A673 (cell line): ENCODE measurements at regions not wholly inside any gene's neighbourhood (a gene's known extent, or its start where the extent isn't known, plus 50 kb on each side); places are given as distances from the start of the nearest gene placed in this dataset.
"Not testable (repeated sequence)": the region's sequence is repeated elsewhere in the genome, so short reads cannot be mapped to it uniquely, and the experiment has no call there.

Experiments
- BruUV-seq: library from RNA; stranded (reverse); fragments of 400-500 nt; replicated peaks from 2 replicates; lab custom pipeline; 2021; lab: Mats Ljungman, UMichigan
- CTCF ChIA-PET: fragments of 300-600 bp; sonication (Branson Sonifier 250); formaldehyde crosslinking; loops from one replicate; lab custom pipeline; 2022; ENCODE audit warnings: antibody characterized with exemption; lab: Charles Lee
- POLR2A ChIA-PET: fragments of 300-600 bp; sonication (Branson Sonifier 250); formaldehyde crosslinking; loops from one replicate; lab custom pipeline; 2022; ENCODE audit warnings: antibody characterized with exemption; ENCODE audit not compliant: low non-redundant PET; lab: Charles Lee
- DNase-seq: peaks from one replicate; pipeline ENCODE4 v3.0.0-alpha.2; 2015; ENCODE audit warnings: low spot score
- H3K27ac ChIP-seq: fragments of 200-600 bp; sonication (generic); 2 replicates; pipeline ENCODE4 v1.5.1; 2016; ENCODE audit warnings: mixed run types, low read depth, mild to moderate bottlenecking, mixed read lengths, antibody characterized with exemption, low read length; ENCODE audit not compliant: poor library complexity, severe bottlenecking
- H3K27me3 ChIP-seq: fragments of 200-600 bp; sonication (generic); replicated peaks from 2 replicates; pipeline ENCODE4 v1.6.1; 2017; ENCODE audit warnings: mixed run types, low read depth, mild to moderate bottlenecking, mixed read lengths, antibody characterized with exemption, low read length; ENCODE audit not compliant: insufficient read depth, poor library complexity
- H3K36me3 ChIP-seq: fragments of 200-600 bp; sonication (generic); 2 replicates; pipeline ENCODE4 v1.6.1; 2016; ENCODE audit warnings: mixed run types, mild to moderate bottlenecking, mixed read lengths, antibody characterized with exemption, low read length; ENCODE audit not compliant: insufficient read depth, poor library complexity, severe bottlenecking
- H3K4me1 ChIP-seq: fragments of 200-600 bp; sonication (generic); 2 replicates; pipeline ENCODE4 v1.6.1; 2017; ENCODE audit warnings: mixed run types, mild to moderate bottlenecking, mixed read lengths, antibody characterized with exemption, low read length; ENCODE audit not compliant: insufficient read depth, poor library complexity, severe bottlenecking
- H3K4me3 ChIP-seq: fragments of 200-600 bp; sonication (generic); 2 replicates; pipeline ENCODE4 v1.5.1; 2016; ENCODE audit warnings: low read depth, mixed run types, mild to moderate bottlenecking, mixed read lengths, low read length; ENCODE audit not compliant: poor library complexity, severe bottlenecking
- H3K9me3 ChIP-seq: fragments of 200-600 bp; sonication (generic); 2 replicates; pipeline ENCODE4 v1.6.1; 2016; ENCODE audit warnings: mixed run types, low read depth, mild to moderate bottlenecking, mixed read lengths, antibody characterized with exemption, low read length; ENCODE audit not compliant: poor library complexity, severe bottlenecking
- CTCF ChIP-seq: fragments of 300-800, 200-600 bp; sonication (generic); conservative IDR thresholded peaks from 2 replicates; pipeline ENCODE4 v1.5.1; 2017; ENCODE audit warnings: low read depth, mild to moderate bottlenecking, antibody characterized with exemption, low read length, moderate library complexity, mixed read lengths
- EZH2 ChIP-seq: fragments of 200-600 bp; sonication (generic); IDR thresholded peaks from 2 replicates; pipeline ENCODE4 v1.6.1; 2017; ENCODE audit warnings: borderline replicate concordance, low read depth, mild to moderate bottlenecking, mixed read lengths, antibody characterized with exemption, low read length; ENCODE audit not compliant: poor library complexity, severe bottlenecking
- intact Hi-C: fragments of 100-400 bp; cut with micrococcal nuclease; formaldehyde crosslinking; loops from one replicate; pipeline ENCODE4 v1.10.0; 2022; ENCODE audit not compliant: unreplicated experiment

DNA sequence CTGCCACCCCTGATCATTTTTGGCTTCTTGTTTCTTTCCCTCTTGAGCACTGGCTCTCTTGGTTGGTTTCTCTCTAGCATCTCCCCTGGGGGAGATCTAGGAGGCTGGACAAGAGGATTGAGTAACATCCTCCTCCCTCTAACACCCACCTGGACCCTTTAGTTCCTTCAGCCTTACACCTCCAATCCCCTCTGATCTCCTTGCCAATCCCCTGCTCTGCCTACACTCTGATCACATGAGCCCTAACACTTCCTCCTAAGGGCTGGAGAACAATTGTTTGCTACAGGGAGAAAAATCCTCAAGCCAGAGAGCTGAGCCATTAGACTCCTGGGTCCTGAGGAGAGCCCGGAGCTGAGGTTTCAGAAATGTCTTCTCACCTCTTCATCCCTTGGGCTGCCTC lies 65.9 kb upstream of the ADGRL1 start:
- ChIA-PET CTCF (no interaction called here), POLR2A (no interaction called here)
- BruUV-seq: no TSS peak
- no peak for TF ChIP-seq EZH2
- no peak for TF ChIP-seq CTCF
- Histone ChIP-seq H3K4me3 (no peak overlapping the region), H3K27me3 (no peaks in the 10 kb centered on the region), H3K9me3 (no peaks in the 10 kb centered on the region), H3K27ac (no peak overlapping the region), H3K36me3 (no peaks in the 10 kb centered on the region), H3K4me1 (no peaks in the 10 kb centered on the region)
- intact Hi-C loops: no loop called here
- no peak for DNase-seq

DNA sequence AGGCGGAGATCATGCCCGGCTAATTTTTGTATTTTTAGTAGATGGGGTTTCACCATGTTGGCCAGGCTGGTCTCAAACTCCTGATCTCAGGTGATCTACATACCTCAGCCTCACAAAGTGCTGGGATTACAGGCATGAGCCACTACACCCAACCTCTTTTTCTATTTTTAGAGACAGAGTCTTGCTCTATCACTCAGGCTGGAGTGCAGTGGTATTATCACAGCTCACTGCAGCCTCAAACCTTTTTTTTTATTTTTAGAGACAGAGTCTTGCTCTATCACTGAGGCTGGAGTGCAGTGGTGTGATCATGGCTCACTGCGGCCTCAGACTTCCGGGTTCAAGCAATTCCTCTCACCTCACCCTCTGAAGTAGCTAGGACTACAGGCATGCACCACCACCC lies 64.6 kb upstream of the ADGRL1 start:
- H3K4me1 ChIP-seq, H3K27ac ChIP-seq, H3K4me3 ChIP-seq, intact Hi-C loops, CTCF ChIA-PET, H3K27me3 ChIP-seq, BruUV-seq, H3K9me3 ChIP-seq, POLR2A ChIA-PET, DNase-seq, H3K36me3 ChIP-seq: not testable (repeated sequence)

DNA sequence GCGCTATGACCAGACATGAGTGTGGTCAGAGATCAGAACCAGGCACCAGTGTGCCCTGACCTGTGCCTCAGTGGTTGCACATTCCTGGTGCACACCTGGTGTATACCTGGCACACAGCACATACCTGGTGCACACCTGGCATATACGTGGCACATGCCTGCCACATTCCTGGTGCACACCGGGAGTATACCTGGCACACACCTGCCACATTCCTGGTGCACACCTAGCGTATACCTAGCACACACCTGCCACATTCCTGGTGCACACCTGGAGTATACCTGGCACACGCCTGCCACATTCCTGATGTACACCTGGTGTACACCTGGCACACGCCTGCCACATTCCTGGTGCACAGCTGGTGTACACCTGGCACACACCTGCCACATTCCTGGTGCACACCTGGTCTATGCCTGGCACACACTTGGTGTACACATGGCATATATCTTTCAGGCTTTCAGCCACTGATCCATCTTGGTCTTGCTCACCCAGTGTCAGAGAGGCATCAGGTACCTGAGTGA lies 61.3 kb upstream of the ADGRL1 start:
- no peak overlapping the region for H3K27ac ChIP-seq
- H3K4me3 ChIP-seq: no peak overlapping the region
- BruUV-seq: no TSS peak
- H3K36me3 ChIP-seq: no peaks in the 10 kb centered on the region
- H3K9me3 ChIP-seq: no peaks in the 10 kb centered on the region
- TF ChIP-seq CTCF (no peak), EZH2 (no peak)
- ChIA-PET POLR2A (no interaction called here), CTCF (no interaction called here)
- H3K27me3 ChIP-seq: no peaks in the 10 kb centered on the region
- no peak for DNase-seq
- intact Hi-C loops: no loop called here
- H3K4me1 ChIP-seq: no peaks in the 10 kb centered on the region

DNA sequence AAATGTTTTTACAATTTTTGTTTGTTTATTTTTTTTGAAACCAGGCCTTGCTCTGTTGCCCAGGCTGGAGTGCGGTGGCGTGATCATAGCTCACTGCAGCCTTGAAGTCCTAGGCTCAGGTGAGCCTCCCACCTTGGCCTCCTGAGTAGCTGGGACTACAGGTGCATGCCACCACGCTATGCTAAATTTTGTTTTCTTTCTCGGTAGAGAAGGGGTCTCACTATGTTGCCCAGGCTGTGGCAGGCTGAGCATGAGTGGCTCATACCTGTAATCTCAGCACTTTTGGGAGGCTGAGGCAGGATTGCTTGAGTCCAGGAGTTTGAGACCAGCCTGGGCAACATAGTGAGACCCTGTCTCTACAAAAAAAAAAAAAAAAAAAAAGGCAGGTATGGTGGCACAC lies 60.2 kb upstream of the ADGRL1 start:
- H3K4me3 ChIP-seq, H3K9me3 ChIP-seq, H3K27me3 ChIP-seq, DNase-seq, POLR2A ChIA-PET, H3K36me3 ChIP-seq, intact Hi-C loops, BruUV-seq, H3K27ac ChIP-seq, H3K4me1 ChIP-seq: not testable (repeated sequence)
- CTCF ChIA-PET: interaction anchor here (0.6 kb wide), 1 partner anchor 44 kb away, joined by 3 read pairs; no protein-coding TSS in a partner anchor
